Activated CD8-positive, alpha-beta memory T cell treated with anti-CD3 and anti-CD28 coated beads for 36 hours (primary cell): ENCODE measurements at regions not wholly inside any gene's neighbourhood (a gene's known extent, or its start where the extent isn't known, plus 50 kb on each side); places are given as distances from the start of the nearest gene placed in this dataset.

Source experiments
- CTCF ChIA-PET: fragments of 350-600 bp; sonication (Branson Sonifier 250); formaldehyde crosslinking; loops from one replicate; lab custom pipeline; 2021; ENCODE audit warnings: antibody characterized with exemption; lab: Charles Lee
- POLR2A ChIA-PET: fragments of 350-600 bp; sonication (Branson Sonifier 250); formaldehyde crosslinking; loops from one replicate; lab custom pipeline; 2021; ENCODE audit warnings: antibody characterized with exemption; lab: Charles Lee

GRCh38 chr9:17021387-17021970, 113.4 kb upstream of the CNTLN start:
- POLR2A ChIA-PET = no interaction called here
- CTCF ChIA-PET = no interaction called here

- CTCF ChIA-PET = no interaction called here
- POLR2A ChIA-PET = no interaction called here
Observed at GRCh38 chr9:17019398-17019797, 115.4 kb upstream of the CNTLN start.

GRCh38 chr9:17018540-17019196, 116.2 kb upstream of the CNTLN start:
- POLR2A ChIA-PET = no interaction called here
- CTCF ChIA-PET = no interaction called here

- ChIA-PET CTCF (no interaction called here), POLR2A (no interaction called here)
Observed at GRCh38 chr9:17017931-17018491, 116.8 kb upstream of the CNTLN start.

GRCh38 chr9:17013891-17014290, 120.9 kb upstream of the CNTLN start:
- ChIA-PET CTCF (no interaction called here), POLR2A (no interaction called here)

GRCh38 chr9:17013010-17013409, 121.8 kb upstream of the CNTLN start:
- CTCF ChIA-PET = no interaction called here
- POLR2A ChIA-PET = no interaction called here

- CTCF ChIA-PET = no interaction called here
- POLR2A ChIA-PET = no interaction called here
Observed at GRCh38 chr9:17011880-17012279, 123.0 kb upstream of the CNTLN start.

GRCh38 chr9:17009071-17009470, 125.8 kb upstream of the CNTLN start:
- POLR2A ChIA-PET = no interaction called here

GRCh38 chr9:17005056-17005823, 129.6 kb upstream of the CNTLN start:
- POLR2A ChIA-PET = no interaction called here
- CTCF ChIA-PET = no interaction called here

More at GRCh38 chr9:17009071-17009470, 125.8 kb upstream of the CNTLN start:
- CTCF ChIA-PET = no interaction called here

GRCh38 chr9:17004500-17004899, 130.3 kb upstream of the CNTLN start:
- ChIA-PET POLR2A (no interaction called here), CTCF (no interaction called here)

- ChIA-PET CTCF (no interaction called here), POLR2A (no interaction called here)
Observed at GRCh38 chr9:17003576-17004240, 131.1 kb upstream of the CNTLN start.

GRCh38 chr9:16996901-16997491, 126.5 kb upstream of the BNC2 start:
- POLR2A ChIA-PET = no interaction called here
- CTCF ChIA-PET = no interaction called here

- POLR2A ChIA-PET = no interaction called here
- CTCF ChIA-PET = no interaction called here
Observed at GRCh38 chr9:16992138-16992537, 121.7 kb upstream of the BNC2 start.

- ChIA-PET POLR2A (no interaction called here), CTCF (no interaction called here)
Observed at GRCh38 chr9:16987026-16987425, 116.6 kb upstream of the BNC2 start.

- POLR2A ChIA-PET = no interaction called here
- CTCF ChIA-PET = no interaction called here
Observed at GRCh38 chr9:16986556-16986955, 116.1 kb upstream of the BNC2 start.

GRCh38 chr9:16985559-16986348, 115.3 kb upstream of the BNC2 start:
- CTCF ChIA-PET = no interaction called here
- POLR2A ChIA-PET = no interaction called here

- CTCF ChIA-PET = no interaction called here
- POLR2A ChIA-PET = no interaction called here
Observed at GRCh38 chr9:16982780-16983310, 112.4 kb upstream of the BNC2 start.

- POLR2A ChIA-PET = no interaction called here
- CTCF ChIA-PET = no interaction called here
Observed at GRCh38 chr9:16976427-16976826, 106.0 kb upstream of the BNC2 start.

GRCh38 chr9:16974436-16974835, 104.0 kb upstream of the BNC2 start:
- POLR2A ChIA-PET = no interaction called here
- CTCF ChIA-PET = no interaction called here
